ENCODE measurements at regions not wholly inside any gene's neighbourhood (a gene's known extent, or its start where the extent isn't known, plus 50 kb on each side); places are given as distances from the start of the nearest gene placed in this dataset.

GRCh38 chr16:5381481-5381880 is 283.9 kb upstream of the EEF2KMT start:
- TF ChIP-seq SRF (IDR thresholded peaks at IDR 0.05; ENCODE audit: low read depth) (no peak), EZH2phosphoT487 (IDR thresholded peaks at IDR 0.05; ENCODE audit: borderline replicate concordance) (no peak), CTCF (IDR thresholded peaks at IDR 0.05 in 2 of 3, conservative IDR thresholded peaks at IDR 0.05 in 1 of 3; ENCODE audit: borderline replicate concordance in 1 of 3, insufficient read depth in 1 of 3, low read depth in 2 of 3, low read length in 2 of 3) (no peak), POLR2AphosphoS5 (IDR thresholded peaks at IDR 0.05; ENCODE audit: low read depth, low read length) (no peak), SIN3A (IDR thresholded peaks at IDR 0.05; ENCODE audit: low read depth) (no peak), EZH2 (IDR thresholded peaks at IDR 0.05) (no peak), POLR2A (IDR thresholded peaks at IDR 0.05; ENCODE audit: borderline replicate concordance, extremely low read depth, insufficient read depth, insufficient read length) (no peak), CEBPB (IDR thresholded peaks at IDR 0.05; ENCODE audit: low read depth) (no peak), FOSL1 (IDR thresholded peaks at IDR 0.05; ENCODE audit: low read depth) (no peak)
